GM20000 (cell line): ENCODE measurements at regions not wholly inside any gene's neighbourhood (a gene's known extent, or its start where the extent isn't known, plus 50 kb on each side); places are given as distances from the start of the nearest gene placed in this dataset.

Experiments used
- DNase-seq: peaks from one replicate; pipeline ENCODE4 v3.0.0; 2012; ENCODE audit warnings: low spot score
- TF ChIP-seq, protein P1 (sequence below): IDR thresholded peaks from 2 replicates; pipeline ENCODE4 v1.5.1; 2012; ENCODE audit warnings: mild to moderate bottlenecking, control low read depth; ENCODE audit errors: extremely low read depth, missing control alignments

DNA sequence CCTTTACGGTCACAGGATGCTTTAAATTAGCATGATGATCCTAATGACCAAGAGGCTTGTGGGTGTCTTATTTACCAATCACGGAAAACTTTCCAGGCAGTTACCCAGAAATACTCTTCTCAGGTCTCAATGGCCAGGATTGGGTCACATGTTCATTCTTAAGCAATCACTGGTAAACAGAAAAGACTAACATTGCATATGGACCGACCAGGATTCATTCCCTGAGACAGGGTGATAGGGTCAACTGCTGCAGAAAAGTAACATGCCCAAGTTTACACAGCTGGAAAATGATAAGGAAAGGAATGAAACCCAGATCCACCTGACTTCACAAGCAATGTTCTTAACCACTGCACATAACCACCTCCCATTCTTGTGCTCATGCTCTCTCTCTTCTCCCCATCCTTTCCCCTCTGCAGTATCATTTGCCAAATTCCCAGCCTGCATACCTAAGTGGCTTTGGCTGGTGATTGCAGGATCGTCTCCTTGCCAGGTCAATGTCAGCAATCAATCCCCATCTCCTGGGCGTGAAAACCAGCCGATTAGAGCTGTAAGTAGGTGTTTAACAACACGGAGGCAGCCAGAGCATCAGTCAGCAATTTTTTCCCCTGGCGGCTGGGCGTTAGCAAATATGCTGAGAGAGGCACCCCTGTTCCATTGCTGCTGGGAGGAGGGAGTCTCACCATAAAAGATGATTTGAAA lies 219.4 kb downstream of the NMUR2 start:
- TF ChIP-seq, protein P1, sequence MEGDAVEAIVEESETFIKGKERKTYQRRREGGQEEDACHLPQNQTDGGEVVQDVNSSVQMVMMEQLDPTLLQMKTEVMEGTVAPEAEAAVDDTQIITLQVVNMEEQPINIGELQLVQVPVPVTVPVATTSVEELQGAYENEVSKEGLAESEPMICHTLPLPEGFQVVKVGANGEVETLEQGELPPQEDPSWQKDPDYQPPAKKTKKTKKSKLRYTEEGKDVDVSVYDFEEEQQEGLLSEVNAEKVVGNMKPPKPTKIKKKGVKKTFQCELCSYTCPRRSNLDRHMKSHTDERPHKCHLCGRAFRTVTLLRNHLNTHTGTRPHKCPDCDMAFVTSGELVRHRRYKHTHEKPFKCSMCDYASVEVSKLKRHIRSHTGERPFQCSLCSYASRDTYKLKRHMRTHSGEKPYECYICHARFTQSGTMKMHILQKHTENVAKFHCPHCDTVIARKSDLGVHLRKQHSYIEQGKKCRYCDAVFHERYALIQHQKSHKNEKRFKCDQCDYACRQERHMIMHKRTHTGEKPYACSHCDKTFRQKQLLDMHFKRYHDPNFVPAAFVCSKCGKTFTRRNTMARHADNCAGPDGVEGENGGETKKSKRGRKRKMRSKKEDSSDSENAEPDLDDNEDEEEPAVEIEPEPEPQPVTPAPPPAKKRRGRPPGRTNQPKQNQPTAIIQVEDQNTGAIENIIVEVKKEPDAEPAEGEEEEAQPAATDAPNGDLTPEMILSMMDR: no peak
- no peak for DNase-seq

GRCh38 chr5:152184266-152184665 lies 220.8 kb downstream of the NMUR2 start:
- TF ChIP-seq, protein P1: no peak
- no peak for DNase-seq

DNA sequence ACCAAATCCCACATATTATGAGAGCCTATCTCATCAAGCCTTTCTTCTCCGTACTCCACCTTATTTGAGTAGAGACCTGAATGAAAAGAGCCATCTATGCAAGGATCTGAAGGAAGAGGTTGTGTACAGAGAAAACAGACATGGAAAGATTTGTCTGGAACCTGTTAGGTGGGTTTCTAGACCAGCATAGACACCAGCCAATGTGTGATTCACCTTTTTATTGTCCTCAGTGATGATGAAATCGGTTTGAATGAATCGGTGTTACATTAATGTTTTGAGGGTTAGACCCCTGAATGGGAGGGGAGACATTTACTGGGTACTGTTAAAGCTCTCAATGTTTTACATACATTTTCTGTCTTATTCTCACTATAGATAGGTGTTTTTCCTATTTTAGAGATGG lies 223.6 kb downstream of the NMUR2 start:
- TF ChIP-seq, protein P1: no peak
- no peak for DNase-seq

GRCh38 chr5:152178350-152178699 lies 226.8 kb downstream of the NMUR2 start:
- TF ChIP-seq, protein P1: no peak
- DNase-seq: no peak

GRCh38 chr5:152177626-152178349 lies 227.3 kb downstream of the NMUR2 start:
- TF ChIP-seq, protein P1: no peak
- DNase-seq: no peak

- TF ChIP-seq, protein P1: no peak
- no peak for DNase-seq
Observed at GRCh38 chr5:152171888-152172287, 233.2 kb downstream of the NMUR2 start.

DNA sequence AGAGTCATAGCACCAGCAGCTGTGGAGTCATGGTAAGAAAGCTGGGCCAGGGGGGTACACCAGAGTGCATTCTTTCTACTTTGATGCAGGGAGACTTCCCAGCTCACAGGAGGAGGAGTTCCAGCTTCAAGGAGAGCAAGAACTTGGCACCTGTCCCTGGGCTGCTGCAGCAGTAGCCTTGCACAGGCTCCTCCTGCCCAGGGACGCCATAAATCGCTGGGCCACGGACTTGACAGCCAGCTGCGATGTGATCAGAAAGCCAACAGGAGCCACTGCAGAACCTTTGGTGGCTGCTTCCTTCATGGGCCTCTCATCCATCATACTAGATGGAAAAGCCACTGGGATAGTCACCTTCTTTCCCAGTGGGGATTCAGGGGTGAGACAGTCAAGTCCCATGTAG lies 234.7 kb downstream of the NMUR2 start:
- no peak for DNase-seq
- TF ChIP-seq, protein P1: no peak
